ENCODE measurements at regions not wholly inside any gene's neighbourhood (a gene's known extent, or its start where the extent isn't known, plus 50 kb on each side); places are given as distances from the start of the nearest gene placed in this dataset.

- TF ChIP-seq EZH2 (IDR thresholded peaks at IDR 0.05) (no peak), POLR2AphosphoS5 (IDR thresholded peaks at IDR 0.05; ENCODE audit: borderline replicate concordance, low read depth, low read length) (no peak), FOXP2 (optimal IDR thresholded peaks at IDR 0.05; ENCODE audit: control extremely low read depth, extremely low read length, insufficient read depth) (no peak)
Measured at GRCh38 chr2:183623227-183623626, 499.0 kb downstream of the NUP35 start.
